Pulmonary artery endothelial cell (primary cell): ENCODE measurements at regions not wholly inside any gene's neighbourhood (a gene's known extent, or its start where the extent isn't known, plus 50 kb on each side); places are given as distances from the start of the nearest gene placed in this dataset.

Experiments used
- DNase-seq: peaks from one replicate; pipeline ENCODE4 v3.0.0-alpha.2; 2011; ENCODE audit warnings: low read depth, low spot score

- no peak for DNase-seq
These were observed 504.9 kb upstream of the MGMT start for GRCh38 chr10:128962182-128962581.

- DNase-seq, result no peak
These were observed 503.6 kb upstream of the MGMT start for GRCh38 chr10:128963211-128964099.

GRCh38 chr10:128964100-128964403 is 503.0 kb upstream of the MGMT start:
- DNase-seq, result no peak

DNA sequence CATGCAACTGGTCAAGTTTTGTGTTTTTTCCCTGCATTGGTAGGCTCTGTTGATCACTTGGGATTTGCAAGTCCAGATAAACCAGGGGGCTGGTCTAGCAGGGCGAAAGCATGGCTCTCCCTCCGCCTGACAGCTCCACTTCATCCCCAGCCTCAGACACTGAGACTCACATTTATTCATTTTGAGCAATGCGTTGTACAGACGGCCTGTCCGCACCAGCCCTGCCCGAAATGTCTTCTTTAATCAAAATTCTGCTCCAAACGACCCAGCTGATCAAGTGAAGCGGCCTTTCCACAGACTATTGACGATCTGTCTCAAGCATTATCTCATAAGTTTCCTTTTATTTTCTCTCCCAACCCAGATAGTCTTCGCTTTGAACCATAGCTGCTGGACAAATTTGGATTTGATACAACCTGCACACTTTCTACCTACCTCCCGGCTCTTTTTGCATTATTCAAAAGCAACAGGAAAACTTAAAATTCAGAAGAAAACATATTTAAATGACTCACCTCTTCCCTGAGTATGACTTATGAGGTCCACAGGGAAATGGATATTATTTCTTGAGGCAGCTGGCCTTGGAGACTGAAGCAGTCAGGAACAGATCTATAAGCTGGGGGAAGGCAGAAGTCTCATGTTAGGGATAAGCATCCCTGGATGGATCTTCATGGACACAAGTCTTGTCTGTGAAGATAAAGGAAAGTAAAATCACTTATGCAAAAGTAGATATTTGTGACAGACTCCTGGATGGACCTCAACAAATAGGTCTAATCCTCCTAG is 498.9 kb upstream of the MGMT start:
- DNase-seq, result no peak

DNA sequence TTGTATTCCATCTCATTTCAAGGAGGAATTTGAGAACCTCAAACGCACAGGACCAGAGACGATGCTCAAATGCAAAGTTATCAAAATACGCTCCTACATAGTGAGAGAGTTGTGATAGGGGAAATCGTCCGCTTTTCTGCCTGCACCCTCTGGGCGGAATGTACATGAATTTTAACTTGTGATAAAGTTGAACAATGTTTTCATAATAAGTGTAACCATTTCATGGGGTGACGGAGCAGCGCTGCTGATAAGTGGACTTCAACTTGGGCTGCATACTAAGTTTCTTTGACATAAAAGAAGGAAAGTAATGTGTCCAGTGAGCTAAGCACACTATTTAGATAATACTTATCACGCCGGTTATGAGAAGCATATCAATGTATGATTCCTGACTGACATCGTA is 497.5 kb upstream of the MGMT start:
- DNase-seq, result no peak

DNA sequence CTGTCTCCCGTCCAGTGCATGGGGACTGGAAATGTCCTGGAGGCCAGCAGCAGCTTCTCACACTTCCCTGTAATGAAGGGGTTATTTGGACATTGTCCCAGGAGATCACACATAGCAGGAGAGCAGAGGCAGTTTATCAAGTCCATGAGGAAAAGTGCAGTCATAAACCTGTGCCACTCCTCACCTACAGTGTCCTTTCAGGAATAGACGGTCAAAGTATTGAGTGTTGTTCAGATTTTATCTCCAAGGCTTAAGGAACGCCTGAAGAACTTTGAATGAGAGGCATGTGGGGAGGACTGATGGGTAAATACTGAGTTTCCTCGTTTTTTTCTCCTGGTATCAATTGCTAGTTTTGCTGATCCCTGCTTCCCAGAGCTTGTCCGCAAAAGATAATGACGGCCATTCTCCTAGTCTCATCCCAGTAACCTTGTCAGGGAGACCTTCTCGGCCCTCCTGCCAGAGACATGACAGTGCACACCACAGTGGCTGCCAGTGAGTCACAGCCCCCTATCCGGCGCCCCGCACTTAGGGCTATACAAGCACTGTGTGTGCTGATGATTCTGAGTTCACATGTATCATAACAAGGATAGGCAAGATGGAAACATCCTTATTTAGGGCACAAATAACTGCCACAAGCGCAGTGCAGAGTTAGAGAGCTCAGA is 495.5 kb upstream of the MGMT start:
- DNase-seq, result no peak

GRCh38 chr10:128972036-128972405 is 495.0 kb upstream of the MGMT start:
- DNase-seq, result no peak

DNA sequence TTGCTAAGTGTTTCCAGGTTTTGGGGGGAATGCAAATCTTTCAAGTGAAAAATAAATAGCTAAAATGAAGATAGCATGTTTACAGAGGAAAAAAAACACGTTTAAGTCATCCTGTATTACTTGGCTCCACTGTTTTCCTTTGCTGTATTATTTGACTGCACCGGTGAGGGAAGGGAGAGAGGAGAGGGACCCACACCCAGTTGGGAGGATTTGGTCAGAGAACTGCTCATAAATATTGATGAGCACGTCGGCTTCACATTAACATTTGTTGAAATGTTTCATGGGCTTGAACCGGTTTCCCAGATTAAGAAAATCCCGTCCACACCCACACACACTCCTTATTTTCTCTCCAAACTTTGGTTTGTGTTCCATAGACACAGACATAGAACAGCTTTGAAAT is 493.8 kb upstream of the MGMT start:
- DNase-seq, result no peak

GRCh38 chr10:128976856-128977255 is 490.2 kb upstream of the MGMT start:
- no peak for DNase-seq

DNA sequence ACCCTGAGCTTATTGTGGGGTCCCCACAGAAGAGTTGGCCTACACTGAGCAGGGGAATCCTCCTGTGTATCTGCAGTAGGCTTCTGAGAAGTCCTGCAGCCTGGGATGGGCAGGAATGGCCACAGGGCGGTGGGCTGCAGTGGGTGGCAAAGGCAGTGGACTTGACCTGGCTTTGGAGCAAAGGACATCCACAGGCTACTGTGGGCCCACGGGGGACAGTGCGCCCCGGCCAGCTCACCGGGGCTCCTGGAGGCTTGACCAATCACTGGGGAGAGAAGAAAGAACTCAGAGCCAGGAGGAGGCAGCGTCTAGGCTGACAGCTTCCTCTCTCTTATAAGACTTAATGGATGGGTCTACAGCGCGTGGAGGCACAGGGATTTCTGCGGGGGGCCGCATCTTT is 488.8 kb upstream of the MGMT start:
- no peak for DNase-seq

- DNase-seq, result no peak
These were observed 487.6 kb upstream of the MGMT start for GRCh38 chr10:128979405-128979804.

- no peak for DNase-seq
These were observed 485.8 kb upstream of the MGMT start for GRCh38 chr10:128981251-128981650.

DNA sequence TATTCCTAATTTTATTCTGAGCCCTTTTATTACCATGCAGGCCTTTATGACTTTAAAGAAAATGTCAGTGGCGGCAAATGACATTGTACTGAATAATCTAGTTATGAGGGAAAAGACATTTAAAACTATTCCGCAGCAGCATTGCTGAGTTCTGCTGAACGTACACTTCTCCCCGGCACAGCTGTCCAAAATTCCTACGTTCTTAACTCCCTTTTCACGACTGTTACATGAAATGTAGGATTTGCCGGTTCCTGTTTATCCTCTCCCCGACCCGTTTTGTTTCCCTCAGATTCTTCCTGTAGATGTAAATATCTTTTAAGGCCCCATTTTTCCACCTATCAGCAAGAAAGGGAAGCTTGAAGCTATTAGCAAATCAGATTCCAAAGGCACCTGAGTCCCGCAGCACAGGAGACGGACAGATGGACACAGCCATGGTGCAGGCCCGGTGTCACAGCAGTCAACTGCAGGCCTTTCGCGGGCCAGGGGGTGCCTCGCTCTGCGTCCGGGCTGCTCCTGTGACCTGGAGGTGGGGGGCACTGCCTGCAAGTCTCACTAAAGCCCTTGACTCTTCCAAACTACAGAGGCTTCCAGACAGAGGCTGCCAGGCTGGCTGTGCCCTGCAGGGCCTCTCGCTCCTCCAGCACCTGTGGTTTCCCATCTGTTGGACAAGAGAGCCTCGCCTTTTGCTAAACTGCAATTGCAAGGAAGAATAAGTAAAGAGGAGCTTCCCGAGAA is 485.0 kb upstream of the MGMT start:
- DNase-seq, result no peak

- DNase-seq, result no peak
These were observed 484.5 kb upstream of the MGMT start for GRCh38 chr10:128982616-128982915.

- DNase-seq, result no peak
These were observed 482.0 kb upstream of the MGMT start for GRCh38 chr10:128985036-128985435.

DNA sequence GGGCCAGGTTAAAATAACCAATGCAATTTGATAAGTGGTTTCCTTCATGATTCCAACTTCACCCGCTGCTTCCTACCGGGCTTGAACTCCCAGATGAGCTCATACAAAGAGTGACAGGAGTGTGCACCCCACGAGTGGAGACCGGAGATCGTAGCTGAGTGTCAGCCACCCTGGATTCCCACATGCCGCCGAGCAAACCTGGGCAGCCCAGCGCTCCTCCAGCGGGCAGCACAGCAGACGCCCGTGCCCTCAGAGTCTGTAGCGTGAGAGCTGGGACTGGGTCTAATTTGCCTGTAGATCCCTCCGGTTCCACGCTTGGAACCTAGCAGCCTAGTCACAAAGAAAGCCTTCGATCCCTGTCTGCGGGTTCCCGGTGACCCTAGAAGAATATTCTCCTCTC is 476.1 kb upstream of the MGMT start:
- no peak for DNase-seq

GRCh38 chr10:128992770-128993169 is 474.3 kb upstream of the MGMT start:
- DNase-seq, result no peak

DNA sequence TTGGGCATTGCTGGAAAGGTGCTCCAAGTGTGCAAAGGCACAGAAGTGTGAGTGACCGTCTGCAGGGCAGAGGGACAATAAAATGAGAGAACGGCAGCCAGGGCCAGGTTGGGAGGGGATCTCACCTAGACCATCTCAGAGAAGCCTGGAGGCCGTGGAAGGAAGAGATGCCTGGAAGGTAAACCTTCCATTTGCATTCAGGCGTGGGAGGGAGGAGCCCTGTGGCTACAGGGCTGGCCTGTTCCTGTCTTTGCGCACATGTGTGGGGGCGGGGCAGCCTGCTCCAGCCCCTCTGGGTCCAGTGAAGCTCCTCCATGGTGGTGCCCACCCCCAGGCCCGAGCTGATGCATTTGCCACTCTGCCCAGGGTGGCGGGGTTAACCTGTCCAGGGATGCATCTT is 473.6 kb upstream of the MGMT start:
- DNase-seq, result no peak

DNA sequence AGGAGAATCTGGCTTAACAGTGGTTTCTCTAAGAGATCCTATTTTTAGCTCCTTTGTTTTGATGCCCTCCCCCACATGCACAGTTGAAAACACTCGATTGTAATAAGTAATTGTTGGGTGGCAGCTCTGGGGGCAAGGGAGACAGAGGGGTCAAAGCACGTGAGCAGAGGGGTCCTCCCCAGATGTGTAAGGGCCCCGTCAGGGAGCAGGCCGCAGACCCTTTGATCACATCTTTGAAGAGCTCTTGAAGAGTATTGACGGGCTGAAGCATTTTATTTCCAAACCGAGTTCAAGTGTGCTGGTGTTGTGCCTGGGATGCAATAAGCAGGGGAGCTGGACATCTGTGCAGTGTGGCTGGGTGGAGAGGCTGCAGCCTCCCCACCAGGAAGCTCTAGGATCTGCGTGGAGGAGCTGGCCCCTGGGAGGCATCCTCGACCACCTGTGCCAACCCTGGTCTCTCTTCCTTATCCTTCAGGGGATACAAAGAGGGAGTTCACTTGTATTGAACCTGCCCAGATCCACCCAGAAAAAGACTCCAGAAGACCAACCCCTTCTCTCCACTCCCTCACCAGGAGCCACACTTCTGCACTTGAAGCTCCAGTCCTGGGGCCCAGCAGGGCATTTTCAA is 473.0 kb upstream of the MGMT start:
- DNase-seq, result no peak

DNA sequence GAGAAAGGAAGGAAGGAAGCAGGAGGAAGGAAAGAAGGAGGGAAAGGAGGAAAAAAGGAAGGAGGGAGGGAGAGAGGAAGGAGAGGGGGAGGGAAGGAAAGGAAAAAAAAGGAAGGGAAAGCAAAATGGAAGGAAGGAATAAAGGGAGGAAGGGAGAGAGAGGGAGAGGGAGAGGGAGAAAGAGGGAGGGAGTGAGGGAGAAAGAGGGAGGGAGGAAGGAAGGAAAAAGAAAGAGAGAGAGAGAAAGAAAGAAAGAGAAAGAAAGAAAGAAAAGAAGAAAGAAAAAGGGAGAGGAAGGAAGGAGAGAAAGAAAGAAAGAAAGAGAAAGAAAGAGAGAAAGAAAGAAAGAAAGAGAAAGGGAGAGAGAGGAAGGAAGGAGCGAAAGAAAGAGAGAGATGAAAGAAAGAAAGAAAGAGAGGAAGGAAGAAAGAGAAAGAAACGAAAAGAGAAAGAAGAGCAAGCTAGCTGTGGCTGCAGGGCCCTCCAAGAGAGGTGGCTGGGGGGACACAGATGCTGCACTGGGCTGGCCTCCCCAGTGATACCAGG is 472.4 kb upstream of the MGMT start:
- no peak for DNase-seq

DNA sequence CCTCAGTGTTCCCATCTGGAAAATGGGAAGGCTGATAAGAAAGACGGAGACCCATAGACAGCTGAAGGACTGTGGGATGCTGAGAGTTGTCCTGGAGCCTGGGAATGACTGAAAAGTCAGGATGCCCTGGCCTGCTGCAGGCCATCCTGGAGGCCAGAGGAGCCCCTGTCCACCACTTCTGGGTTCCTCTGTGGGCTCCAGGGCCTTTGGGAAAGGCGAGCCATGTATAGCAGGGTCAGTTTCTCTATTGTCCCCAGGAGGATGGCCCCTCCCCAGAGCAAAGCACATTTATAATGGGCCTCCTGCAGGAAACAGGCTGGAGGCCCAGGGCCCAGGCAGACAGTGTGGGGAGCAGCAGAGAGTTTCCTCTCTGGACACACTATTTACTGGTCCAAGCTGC is 471.4 kb upstream of the MGMT start:
- no peak for DNase-seq
